ENCODE measurements at regions not wholly inside any gene's neighbourhood (a gene's known extent, or its start where the extent isn't known, plus 50 kb on each side); places are given as distances from the start of the nearest gene placed in this dataset.

GRCh38 chr16:51567911-51568310, 416.8 kb upstream of the SALL1 start:
- intact Hi-C loops (cut with DNase I): loop anchor here in 1 of 2 donors (2.0 kb wide), 1 partner anchor 61 kb away; no protein-coding TSS in a partner anchor
- no peak for TF ChIP-seq CTCF (IDR thresholded peaks at IDR 0.05)
- 60 to 73% (median 71%) methylated on average over 3 of the region's 3 CpGs for WGBS, 3 donors

GRCh38 chr16:51565184-51565583, 414.1 kb upstream of the SALL1 start:
- WGBS, 3 donors: 79 to 85% (median 80%) methylated on average over 4 of the region's 4 CpGs
- intact Hi-C loops (cut with DNase I): no loop called here
- H3K9me3 ChIP-seq: peaks cover 5% of the 10 kb centered on the region
- H3K4me1 ChIP-seq: no peaks in the 10 kb centered on the region
- DNase-seq: no peak
- H3K27me3 ChIP-seq (ENCODE audit: insufficient read depth in 3 of 3, low read length in 2 of 3): peaks cover 0 to 1% (median 0%) of the 10 kb centered on the region in 3 donors
- no peak for ATAC-seq
- no peak overlapping the region for H3K27ac ChIP-seq
- H3K36me3 ChIP-seq (ENCODE audit: insufficient read depth in 1 of 2, low read depth in 1 of 2): no peaks in the 10 kb centered on the region
- no peak overlapping the region for H3K4me3 ChIP-seq
- no peak for TF ChIP-seq CTCF (IDR thresholded peaks at IDR 0.05)

More at GRCh38 chr16:51567911-51568310, 416.8 kb upstream of the SALL1 start:
- no peak for DNase-seq
- no peak for ATAC-seq
- Histone ChIP-seq H3K4me1 (no peaks in the 10 kb centered on the region), H3K36me3 (ENCODE audit: insufficient read depth in 1 of 2, low read depth in 1 of 2) (no peaks in the 10 kb centered on the region), H3K9me3 (peaks cover 5% of the 10 kb centered on the region), H3K27ac (no peak overlapping the region), H3K4me3 (no peak overlapping the region), H3K27me3 (ENCODE audit: insufficient read depth in 3 of 3, low read length in 2 of 3) (peaks cover 0 to 1% (median 0%) of the 10 kb centered on the region in 3 donors)

- H3K9me3 ChIP-seq: peaks cover 5% of the 10 kb centered on the region
- peaks cover 0 to 1% (median 0%) of the 10 kb centered on the region in 3 donors for H3K27me3 ChIP-seq (ENCODE audit: insufficient read depth in 3 of 3, low read length in 2 of 3)
- ATAC-seq (no peak), DNase-seq (no peak)
- 73 to 76% (median 74%) methylated on average over 4 of the region's 4 CpGs for WGBS, 3 donors
- H3K4me3 ChIP-seq: no peak overlapping the region
- no peaks in the 10 kb centered on the region for H3K4me1 ChIP-seq
- H3K36me3 ChIP-seq (ENCODE audit: insufficient read depth in 1 of 2, low read depth in 1 of 2): no peaks in the 10 kb centered on the region
- intact Hi-C loops (cut with DNase I): no loop called here
- no peak overlapping the region for H3K27ac ChIP-seq
- TF ChIP-seq CTCF (IDR thresholded peaks at IDR 0.05): no peak
These were observed 411.8 kb upstream of the SALL1 start for GRCh38 chr16:51562891-51563290.

- Histone ChIP-seq H3K36me3 (ENCODE audit: insufficient read depth in 1 of 2, low read depth in 1 of 2) (no peaks in the 10 kb centered on the region), H3K4me1 (no peaks in the 10 kb centered on the region), H3K27me3 (ENCODE audit: insufficient read depth in 3 of 3, low read length in 2 of 3) (no peaks in the 10 kb centered on the region), H3K27ac (no peak overlapping the region), H3K4me3 (no peak overlapping the region), H3K9me3 (peaks cover 5% of the 10 kb centered on the region)
- no peak for TF ChIP-seq CTCF (IDR thresholded peaks at IDR 0.05)
- intact Hi-C loops (cut with DNase I): no loop called here
- ATAC-seq (no peak), DNase-seq (no peak)
- 76 to 90% (median 88%) methylated on average over 3 of the region's 3 CpGs for WGBS, 3 donors
These were observed 408.8 kb upstream of the SALL1 start for GRCh38 chr16:51559901-51560300.

GRCh38 chr16:51557670-51558069, 406.6 kb upstream of the SALL1 start:
- H3K9me3 ChIP-seq: no peaks in the 10 kb centered on the region
- ATAC-seq (no peak), DNase-seq (no peak)
- WGBS, 3 donors: 84 to 88% (median 84%) methylated on average over 3 of the region's 3 CpGs
- no peak overlapping the region for H3K27ac ChIP-seq
- TF ChIP-seq CTCF (IDR thresholded peaks at IDR 0.05): no peak
- intact Hi-C loops (cut with DNase I): no loop called here
- no peaks in the 10 kb centered on the region for H3K27me3 ChIP-seq (ENCODE audit: insufficient read depth in 3 of 3, low read length in 2 of 3)
- no peaks in the 10 kb centered on the region for H3K4me1 ChIP-seq
- H3K4me3 ChIP-seq: no peak overlapping the region
- H3K36me3 ChIP-seq (ENCODE audit: insufficient read depth in 1 of 2, low read depth in 1 of 2): no peaks in the 10 kb centered on the region

All from psoas muscle (tissue), 7 donors.